T-helper 1 cell treated with Interleukin-12 subunit alpha and Interleukin-12 subunit beta and Interleukin-4 antibody, amounts not matched to agents 30 ng/mL and 1 ng/mL, for 36 hours (primary cell): ENCODE measurements at regions not wholly inside any gene's neighbourhood (a gene's known extent, or its start where the extent isn't known, plus 50 kb on each side); places are given as distances from the start of the nearest gene placed in this dataset.
"Not testable (repeated sequence)": the region's sequence is repeated elsewhere in the genome, so short reads cannot be mapped to it uniquely, and the experiment has no call there.

ENCODE experiments used
- intact Hi-C: fragments of 100-400 bp; cut with micrococcal nuclease; formaldehyde crosslinking; loops from one replicate; pipeline ENCODE4 v1.15.1; 2024

DNA sequence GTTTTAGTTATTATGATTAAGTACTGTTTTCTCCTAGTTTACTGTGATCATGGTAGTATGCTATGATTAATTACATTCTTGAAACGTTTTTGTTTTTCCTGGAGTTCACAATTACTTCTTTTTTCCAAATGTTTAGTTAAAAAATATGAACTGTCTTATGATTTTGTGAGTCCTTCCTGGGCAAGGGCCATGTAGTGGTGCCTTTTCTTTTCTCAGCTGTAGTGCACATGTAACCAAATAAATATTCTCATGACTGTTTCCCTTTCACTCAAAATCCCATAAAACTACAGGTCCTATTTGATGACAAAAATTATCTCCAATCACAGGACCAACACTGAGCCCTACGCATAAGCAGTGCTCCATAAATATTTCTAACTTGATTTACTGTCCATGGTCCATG, 118.9 kb upstream of the EGR2 start:
- intact Hi-C loops, result no loop called here

- intact Hi-C loops, result no loop called here
Measured at GRCh38 chr10:62934258-62934657, 118.1 kb upstream of the EGR2 start.

DNA sequence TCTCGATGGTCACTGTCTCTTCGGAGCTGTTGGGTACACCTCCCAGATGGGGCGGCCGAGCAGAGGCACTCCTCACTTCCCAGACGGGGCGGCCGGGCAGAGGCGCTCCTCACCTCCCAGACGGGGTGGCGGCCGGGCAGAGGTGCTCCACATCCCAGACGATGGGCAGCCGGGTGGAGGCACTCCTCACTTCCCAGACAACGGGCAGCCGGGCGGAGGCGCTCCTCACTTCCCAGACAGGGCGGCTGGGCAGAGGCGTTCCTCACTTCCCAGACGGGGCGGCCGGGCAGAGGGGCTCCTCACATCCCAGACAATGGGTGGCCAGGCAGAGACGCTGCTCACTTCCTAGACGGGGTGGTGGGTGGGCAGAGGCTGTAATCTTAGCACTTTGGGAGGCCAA, 112.6 kb upstream of the EGR2 start:
- intact Hi-C loops, result not testable (repeated sequence)

DNA sequence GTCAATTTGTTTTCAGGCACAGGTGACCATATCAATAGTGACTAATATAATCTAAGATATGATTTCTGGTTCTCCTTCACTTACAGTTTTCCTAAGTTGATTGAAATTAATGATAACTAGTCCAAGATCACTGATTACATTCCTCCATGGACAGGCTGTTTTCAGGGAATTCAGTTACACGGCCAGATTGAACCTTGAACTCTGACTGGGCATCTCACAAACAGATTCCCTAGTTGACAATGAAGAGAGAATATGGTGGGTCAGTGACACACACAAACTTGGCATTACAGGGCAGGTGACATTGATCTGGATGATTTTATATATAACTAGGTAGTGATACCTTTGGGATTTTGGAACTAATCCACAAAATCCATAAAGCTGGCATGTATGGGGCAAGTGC, 110.2 kb upstream of the EGR2 start:
- intact Hi-C loops, result no loop called here

DNA sequence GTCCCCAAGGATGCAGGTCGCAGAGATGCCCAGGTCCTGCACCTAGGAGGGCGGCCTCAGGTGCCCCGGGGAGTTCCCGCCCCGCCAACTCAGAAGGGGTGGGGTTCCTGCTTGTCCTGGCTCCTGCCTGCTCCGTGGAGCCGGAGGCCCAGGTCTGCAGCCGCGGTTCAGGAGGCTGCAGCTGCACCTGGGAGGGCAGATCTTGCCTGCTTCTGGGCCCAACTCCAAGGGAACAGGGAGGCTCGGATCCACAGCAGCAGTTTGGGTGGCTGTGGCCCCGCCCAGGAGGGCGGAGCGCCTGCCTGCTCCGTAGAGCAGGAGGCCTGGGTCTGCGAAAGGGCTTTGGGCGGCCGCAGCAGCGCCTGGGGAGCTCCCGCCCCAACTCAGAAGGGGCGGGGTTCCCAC, 108.2 kb upstream of the EGR2 start:
- intact Hi-C loops, result no loop called here

- intact Hi-C loops, result no loop called here
Measured at GRCh38 chr10:62919776-62920175, 103.6 kb upstream of the EGR2 start.

DNA sequence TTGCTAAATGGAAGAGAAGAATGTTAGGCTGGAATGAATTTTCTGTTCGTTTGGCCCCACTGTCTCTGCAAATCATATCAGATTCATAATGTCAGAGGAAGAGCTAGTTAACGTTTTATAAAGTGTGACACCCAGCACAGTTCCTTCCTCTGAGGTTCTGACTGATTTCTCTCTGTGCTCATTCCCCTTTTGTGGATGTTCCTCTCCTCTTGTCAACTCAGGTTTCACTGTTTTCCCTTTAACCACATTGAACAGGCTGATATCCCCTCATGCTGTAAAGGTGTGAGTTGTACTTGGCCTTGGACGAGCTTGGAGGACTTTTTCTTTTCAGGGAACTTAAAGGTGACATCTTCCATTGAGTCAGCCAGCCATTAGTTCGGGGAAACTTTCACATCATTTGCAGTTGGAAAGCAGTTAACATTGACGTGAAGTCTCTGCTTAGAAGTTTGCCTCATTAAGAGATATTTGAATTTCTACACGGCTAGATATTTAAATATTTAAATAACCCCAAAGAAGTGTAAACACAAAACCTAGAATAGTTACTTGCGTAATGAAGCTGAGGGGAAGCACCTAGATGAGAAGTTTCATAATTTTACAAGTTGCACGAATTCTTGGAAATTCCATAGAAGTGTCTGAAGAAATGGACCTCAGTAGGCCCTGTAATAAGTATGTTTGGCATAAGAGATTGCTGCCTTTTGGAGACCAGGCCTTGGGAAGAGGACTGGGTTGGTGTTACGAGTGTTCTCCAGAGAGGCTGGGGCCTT, 101.5 kb upstream of the EGR2 start:
- intact Hi-C loops, result no loop called here

DNA sequence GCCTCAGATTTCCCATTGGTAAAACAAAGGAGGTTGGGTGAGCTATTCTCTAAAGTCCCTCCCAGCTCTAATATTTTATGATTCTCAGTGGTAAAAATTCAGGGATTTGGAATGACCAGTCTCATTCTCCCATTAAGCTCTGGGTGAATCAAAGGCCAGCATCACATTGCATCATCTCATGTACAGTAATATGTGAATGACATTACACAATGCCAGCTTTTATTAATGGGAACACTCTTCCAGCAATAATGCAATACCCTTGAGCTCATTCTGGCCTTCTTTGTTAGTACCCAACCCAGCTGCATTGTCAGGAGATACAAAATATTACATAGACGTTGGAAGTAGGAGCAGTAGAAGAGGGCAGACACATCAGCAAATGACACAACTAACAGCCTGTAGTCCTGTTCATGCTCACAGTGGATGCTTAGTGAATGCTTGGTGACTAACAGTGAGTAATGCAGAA, 100.0 kb upstream of the EGR2 start:
- intact Hi-C loops, result no loop called here

GRCh38 chr10:62915158-62915557, 99.0 kb upstream of the EGR2 start:
- intact Hi-C loops, result no loop called here

- intact Hi-C loops, result no loop called here
Measured at GRCh38 chr10:62912086-62912485, 95.9 kb upstream of the EGR2 start.

DNA sequence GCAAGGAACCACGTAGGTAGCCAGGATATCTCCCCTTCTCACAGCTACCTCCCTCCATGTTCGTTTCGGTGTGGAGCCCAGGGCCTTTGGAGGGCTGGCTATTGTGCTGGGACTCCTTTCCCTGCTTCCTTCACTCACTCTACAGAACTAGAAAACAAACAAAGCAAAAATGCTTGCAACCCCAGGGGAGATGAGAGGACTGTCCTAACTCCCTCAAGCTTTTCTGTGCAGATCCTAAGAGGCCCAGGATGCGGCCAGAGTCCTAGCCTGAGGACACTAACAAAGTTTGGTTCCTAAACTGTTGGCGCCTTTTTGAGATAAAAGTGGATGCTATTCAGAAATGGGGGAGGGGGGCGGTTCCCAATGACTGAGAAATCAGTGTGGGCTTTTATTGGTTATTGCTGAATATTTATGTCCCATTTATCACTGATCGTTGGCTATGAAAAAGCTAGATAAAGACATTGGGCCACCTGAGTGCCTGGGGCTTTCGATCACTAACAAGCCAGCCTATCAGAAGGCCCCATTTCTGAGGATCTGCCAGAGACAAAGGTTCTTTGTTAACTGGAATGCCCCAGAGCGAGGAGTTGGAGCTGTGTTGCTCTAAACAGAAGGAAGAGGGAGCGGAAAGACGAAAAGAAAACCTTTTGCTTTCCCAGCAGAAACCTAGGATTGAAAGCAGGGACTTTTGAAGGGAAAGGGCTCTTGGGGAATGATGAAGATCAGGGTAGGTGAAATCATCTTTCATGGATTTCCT, 95.2 kb upstream of the EGR2 start:
- intact Hi-C loops, result no loop called here

DNA sequence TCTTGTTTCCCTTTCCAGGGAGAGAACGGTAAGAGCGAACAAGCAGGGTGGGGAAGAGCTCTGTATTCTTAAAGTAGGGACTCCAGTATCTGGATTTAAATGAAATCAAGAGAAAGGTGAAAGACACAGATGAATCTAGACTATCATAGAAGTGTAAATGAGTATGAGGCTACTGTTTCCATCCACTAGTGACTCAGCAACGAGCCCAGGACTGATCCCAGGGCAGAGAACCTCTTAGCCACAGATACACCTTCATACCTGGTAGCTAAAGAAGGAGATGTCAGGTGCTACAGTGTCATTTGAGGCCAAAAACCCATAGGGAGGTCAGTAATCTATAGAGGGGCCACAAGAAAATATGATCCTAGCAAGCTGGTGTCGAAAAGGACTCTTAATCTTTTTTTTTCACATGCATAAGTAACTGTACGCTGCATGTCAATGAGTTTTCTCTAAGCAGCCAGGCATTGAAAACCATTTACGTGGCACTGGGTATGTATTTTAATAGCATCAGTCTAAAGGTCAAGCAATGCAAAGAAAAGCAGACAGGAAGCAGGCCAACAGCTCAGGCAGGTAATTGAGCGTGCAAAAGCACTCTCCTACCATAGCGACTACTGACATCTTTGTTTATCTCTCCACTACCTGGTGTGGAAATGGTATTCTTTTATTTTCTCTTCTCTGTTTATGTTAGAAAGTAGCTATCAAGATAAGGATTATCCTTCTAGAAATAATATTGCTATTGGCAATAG, 91.5 kb upstream of the EGR2 start:
- intact Hi-C loops, result no loop called here

DNA sequence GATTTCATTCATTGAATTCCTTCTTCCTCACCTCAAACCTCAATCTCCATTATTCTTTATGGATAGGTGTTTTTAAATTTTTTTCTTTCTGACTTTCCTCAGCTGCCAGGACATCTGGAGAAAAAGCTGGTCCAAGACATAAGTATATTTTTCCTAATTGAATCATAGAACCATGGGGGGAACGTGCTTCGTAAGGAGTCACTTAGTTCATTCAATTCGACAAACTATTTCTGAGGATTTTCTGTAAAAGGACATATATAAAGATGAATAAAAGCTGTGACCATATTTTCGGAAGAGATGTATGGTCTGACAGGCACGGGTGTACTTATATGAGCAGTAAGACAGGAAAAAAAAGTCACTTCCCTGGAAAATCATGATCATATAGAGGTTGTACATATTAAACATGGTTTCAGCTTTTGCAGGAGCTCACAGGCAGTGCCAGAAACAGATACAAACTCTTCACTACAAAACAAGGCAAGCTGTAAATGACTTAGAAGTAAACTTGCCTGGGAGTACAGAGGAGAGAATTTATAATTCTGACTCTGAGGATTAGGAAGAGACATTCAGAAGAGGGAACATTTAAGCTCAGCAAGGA, 88.2 kb upstream of the EGR2 start:
- intact Hi-C loops, result no loop called here

GRCh38 chr10:62903828-62904227, 87.7 kb upstream of the EGR2 start:
- intact Hi-C loops, result no loop called here

DNA sequence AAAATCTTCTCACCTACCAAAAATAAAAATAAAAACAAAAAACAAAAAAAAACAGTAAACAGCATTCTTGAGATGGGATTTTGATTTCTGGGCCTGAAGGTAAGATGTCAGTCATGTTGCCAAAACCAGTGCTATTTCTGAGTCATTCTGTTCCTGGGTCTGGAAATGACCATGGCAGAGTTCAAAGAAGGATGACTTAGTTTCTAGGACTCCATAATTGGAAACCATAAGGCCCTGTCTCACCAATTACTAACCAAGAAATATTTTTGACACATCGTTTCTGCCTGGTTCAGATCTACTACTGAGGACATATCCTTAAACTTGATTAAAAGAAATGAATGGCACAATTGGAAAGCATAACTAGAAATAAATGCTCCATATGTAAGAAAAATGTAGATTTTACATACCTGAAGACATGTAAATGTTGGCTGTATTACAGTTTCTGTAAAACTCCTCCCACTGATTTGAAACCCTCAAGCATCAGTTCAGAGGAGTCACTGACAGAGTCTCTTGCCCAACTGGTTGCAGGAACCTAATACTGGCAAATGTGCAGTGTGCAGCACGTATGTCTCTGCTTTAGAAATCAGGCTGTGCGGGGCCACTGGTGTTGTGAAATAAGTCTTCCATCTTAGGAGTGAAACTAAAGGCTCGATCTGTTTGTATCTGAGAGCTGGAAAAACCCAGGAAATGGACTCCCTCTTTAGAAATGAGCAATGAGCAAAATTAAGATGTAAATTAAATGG, 84.8 kb upstream of the EGR2 start:
- intact Hi-C loops, result no loop called here

- intact Hi-C loops, result no loop called here
Measured at GRCh38 chr10:62899311-62899710, 83.1 kb upstream of the EGR2 start.

DNA sequence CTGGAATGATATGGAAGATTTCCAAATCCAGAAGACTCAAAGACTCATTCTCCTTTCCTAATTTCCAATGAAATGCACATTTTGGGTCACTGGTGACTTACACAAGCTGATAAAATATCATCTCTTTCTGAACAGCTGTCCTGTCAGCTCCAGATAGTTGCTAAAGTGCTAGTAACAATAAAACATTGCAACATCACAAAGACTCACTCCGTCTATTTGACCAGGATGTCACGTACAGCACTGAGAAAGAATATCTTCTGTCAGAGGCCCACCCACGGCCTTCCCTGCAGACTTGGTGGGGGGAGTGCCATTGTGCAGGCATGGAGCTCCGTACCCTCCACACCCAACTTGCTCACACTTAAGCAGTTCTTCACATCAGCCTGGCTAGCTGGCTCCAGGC, 78.9 kb upstream of the EGR2 start:
- intact Hi-C loops, result no loop called here

- intact Hi-C loops, result no loop called here
Measured at GRCh38 chr10:62894156-62894555, 78.0 kb upstream of the EGR2 start.

- intact Hi-C loops, result no loop called here
Measured at GRCh38 chr10:62893036-62893435, 76.9 kb upstream of the EGR2 start.

DNA sequence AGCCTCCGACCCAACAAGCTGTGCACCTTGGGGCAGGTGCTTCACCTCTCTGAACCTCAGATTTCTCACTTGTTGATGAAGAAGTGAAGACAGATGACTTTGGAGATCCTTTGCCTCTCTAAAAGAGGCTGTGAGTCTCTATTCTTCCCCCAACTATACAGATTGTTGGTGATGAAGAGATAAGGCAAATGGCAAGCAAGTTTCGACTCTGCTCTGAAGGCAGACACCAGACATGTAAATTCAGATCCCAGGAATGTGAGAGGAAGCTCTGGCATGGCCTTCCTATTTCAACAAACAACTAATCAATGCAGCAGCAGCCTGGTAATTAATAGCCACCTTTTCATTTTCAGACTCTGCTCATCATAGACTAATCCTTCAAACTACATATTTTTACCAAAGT, 74.2 kb upstream of the EGR2 start:
- intact Hi-C loops, result no loop called here

DNA sequence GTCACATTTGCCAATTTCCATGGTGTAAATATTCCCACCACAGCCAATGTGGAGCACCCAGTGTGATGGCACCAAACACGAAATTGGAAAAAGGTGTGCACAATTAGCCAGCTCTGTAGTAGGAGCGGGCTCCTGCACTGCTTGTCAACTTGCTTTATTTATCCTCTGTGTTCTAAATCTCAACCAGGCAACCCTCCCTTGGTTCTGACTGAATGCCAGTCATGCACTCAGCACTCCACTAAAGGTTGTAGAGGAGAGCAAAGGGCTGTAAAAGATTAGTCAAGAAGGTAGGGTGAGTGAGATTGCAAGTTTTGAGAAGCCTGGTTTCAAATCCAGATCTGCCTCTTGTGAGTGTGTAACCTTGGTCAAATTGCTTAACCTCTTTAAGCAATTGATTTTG, 71.5 kb upstream of the EGR2 start:
- intact Hi-C loops, result no loop called here
